ENCODE measurements at regions not wholly inside any gene's neighbourhood (a gene's known extent, or its start where the extent isn't known, plus 50 kb on each side); places are given as distances from the start of the nearest gene placed in this dataset.
"Not testable (repeated sequence)": the region's sequence is repeated elsewhere in the genome, so short reads cannot be mapped to it uniquely, and the experiment has no call there.

- no peak for DNase-seq
Observed at GRCh38 chr6:140794544-140794943, 1338.2 kb upstream of the GJE1 start.

- DNase-seq = no peak
Observed at GRCh38 chr6:140790109-140790508, 1342.6 kb upstream of the GJE1 start.

GRCh38 chr6:140789466-140789865, 1343.3 kb upstream of the GJE1 start:
- no peak for DNase-seq

- DNase-seq = no peak
Observed at GRCh38 chr6:140785926-140786325, 1346.8 kb upstream of the GJE1 start.

- DNase-seq = no peak
Observed at GRCh38 chr6:140784573-140784972, 1348.2 kb upstream of the GJE1 start.

GRCh38 chr6:140783504-140783903, 1349.2 kb upstream of the GJE1 start:
- not testable (repeated sequence) for DNase-seq

- DNase-seq = no peak
Observed at GRCh38 chr6:140782941-140783340, 1349.8 kb upstream of the GJE1 start.

GRCh38 chr6:140779991-140780596, 1352.6 kb upstream of the GJE1 start:
- DNase-seq = no peak

- DNase-seq = no peak
Observed at GRCh38 chr6:140779341-140779740, 1353.4 kb upstream of the GJE1 start.

GRCh38 chr6:140777780-140778179, 1354.9 kb upstream of the GJE1 start:
- no peak for DNase-seq

GRCh38 chr6:140775061-140775460, 1357.7 kb upstream of the GJE1 start:
- no peak for DNase-seq

GRCh38 chr6:140774080-140774505, 1358.6 kb upstream of the GJE1 start:
- no peak for DNase-seq

- no peak for DNase-seq
Observed at GRCh38 chr6:140773276-140773675, 1359.4 kb upstream of the GJE1 start.

- no peak for DNase-seq
Observed at GRCh38 chr6:140772576-140772975, 1360.1 kb upstream of the GJE1 start.

GRCh38 chr6:140768133-140768532, 1364.6 kb upstream of the GJE1 start:
- no peak for DNase-seq

GRCh38 chr6:140766999-140767398, 1365.7 kb upstream of the GJE1 start:
- DNase-seq = no peak

GRCh38 chr6:140758169-140758877, 1374.4 kb upstream of the GJE1 start:
- no peak for DNase-seq

- no peak for DNase-seq
Observed at GRCh38 chr6:140752234-140752633, 1377.8 kb upstream of the CITED2 start.

GRCh38 chr6:140747114-140747513, 1372.7 kb upstream of the CITED2 start:
- no peak for DNase-seq

- no peak for DNase-seq
Observed at GRCh38 chr6:140744659-140745320, 1370.3 kb upstream of the CITED2 start.

- no peak for DNase-seq
Observed at GRCh38 chr6:140736231-140736630, 1361.8 kb upstream of the CITED2 start.

GRCh38 chr6:140732991-140733390, 1358.5 kb upstream of the CITED2 start:
- DNase-seq = no peak

- DNase-seq = no peak
Observed at GRCh38 chr6:140732155-140732554, 1357.7 kb upstream of the CITED2 start.

- no peak for DNase-seq
Observed at GRCh38 chr6:140731741-140732140, 1357.3 kb upstream of the CITED2 start.

Data from SHP77 (cell line).